ENCODE measurements at regions not wholly inside any gene's neighbourhood (a gene's known extent, or its start where the extent isn't known, plus 50 kb on each side); places are given as distances from the start of the nearest gene placed in this dataset.
"Not testable (repeated sequence)": the region's sequence is repeated elsewhere in the genome, so short reads cannot be mapped to it uniquely, and the experiment has no call there.

GRCh38 chr16:59336136-59336695 lies 602.1 kb upstream of the GOT2 start:
- H3K4me2 ChIP-seq (ENCODE audit: low read length), result no peak overlapping the region
- H3F3A ChIP-seq (ENCODE audit: insufficient read depth, low read length, poor library complexity, severe bottlenecking), result no peaks in the 10 kb centered on the region
- H3K9me2 ChIP-seq (ENCODE audit: insufficient read depth, low read length), result no peaks in the 10 kb centered on the region
- H3K79me2 ChIP-seq (replicated peaks; ENCODE audit: insufficient read depth, low read length), result no peaks in the 10 kb centered on the region
- no peaks in the 10 kb centered on the region for H3K27me3 ChIP-seq (ENCODE audit: insufficient read depth, low read depth, low read length)
- H3K27ac ChIP-seq (ENCODE audit: low read length), result no peak overlapping the region
- no peak overlapping the region for H3K9ac ChIP-seq (ENCODE audit: low read length)
- TF ChIP-seq EZH2 (IDR thresholded peaks at IDR 0.05; ENCODE audit: borderline replicate concordance, insufficient read depth, low read length, poor library complexity, severe bottlenecking) (no peak), MXI1 (conservative IDR thresholded peaks at IDR 0.05; ENCODE audit: poor library complexity, severe bottlenecking) (no peak)
- H3K4me3 ChIP-seq (ENCODE audit: low read length), result no peak overlapping the region
- no peaks in the 10 kb centered on the region for H3K9me3 ChIP-seq (ENCODE audit: low read length)
- no peaks in the 10 kb centered on the region for H4K20me1 ChIP-seq (ENCODE audit: insufficient read depth)
- no peaks in the 10 kb centered on the region for H3K36me3 ChIP-seq (ENCODE audit: insufficient read depth, low read length)
- no peak overlapping the region for H2AFZ ChIP-seq (ENCODE audit: low read depth, low read length)

- not testable (repeated sequence) for H3K36me3 ChIP-seq (ENCODE audit: insufficient read depth, low read length); H3F3A ChIP-seq (ENCODE audit: insufficient read depth, low read length, poor library complexity, severe bottlenecking); H3K4me3 ChIP-seq (ENCODE audit: low read length); H4K20me1 ChIP-seq (ENCODE audit: insufficient read depth); H3K27ac ChIP-seq (ENCODE audit: low read length); H3K9ac ChIP-seq (ENCODE audit: low read length); H3K9me2 ChIP-seq (ENCODE audit: insufficient read depth, low read length); H3K9me3 ChIP-seq (ENCODE audit: low read length); H3K4me2 ChIP-seq (ENCODE audit: low read length); H2AFZ ChIP-seq (ENCODE audit: low read depth, low read length); H3K27me3 ChIP-seq (ENCODE audit: insufficient read depth, low read depth, low read length); H3K79me2 ChIP-seq (replicated peaks; ENCODE audit: insufficient read depth, low read length)
These were observed 597.6 kb upstream of the GOT2 start for GRCh38 chr16:59331708-59332107.

- Histone ChIP-seq H3K27me3 (ENCODE audit: insufficient read depth, low read depth, low read length) (no peaks in the 10 kb centered on the region), H3K9me2 (ENCODE audit: insufficient read depth, low read length) (no peaks in the 10 kb centered on the region), H3K27ac (ENCODE audit: low read length) (no peak overlapping the region), H3K9ac (ENCODE audit: low read length) (no peak overlapping the region), H3K36me3 (ENCODE audit: insufficient read depth, low read length) (no peaks in the 10 kb centered on the region), H3F3A (ENCODE audit: insufficient read depth, low read length, poor library complexity, severe bottlenecking) (no peaks in the 10 kb centered on the region), H3K79me2 (replicated peaks; ENCODE audit: insufficient read depth, low read length) (no peaks in the 10 kb centered on the region), H4K20me1 (ENCODE audit: insufficient read depth) (no peaks in the 10 kb centered on the region), H3K9me3 (ENCODE audit: low read length) (no peaks in the 10 kb centered on the region), H3K4me3 (ENCODE audit: low read length) (no peak overlapping the region), H3K4me2 (ENCODE audit: low read length) (no peak overlapping the region), H2AFZ (ENCODE audit: low read depth, low read length) (no peak overlapping the region)
- no peak for TF ChIP-seq EZH2 (IDR thresholded peaks at IDR 0.05; ENCODE audit: borderline replicate concordance, insufficient read depth, low read length, poor library complexity, severe bottlenecking)
These were observed 596.0 kb upstream of the GOT2 start for GRCh38 chr16:59330019-59330670.

GRCh38 chr16:59328961-59329360 lies 594.8 kb upstream of the GOT2 start:
- Histone ChIP-seq H3K9me2 (ENCODE audit: insufficient read depth, low read length) (no peaks in the 10 kb centered on the region), H2AFZ (ENCODE audit: low read depth, low read length) (no peak overlapping the region), H4K20me1 (ENCODE audit: insufficient read depth) (no peaks in the 10 kb centered on the region), H3K27me3 (ENCODE audit: insufficient read depth, low read depth, low read length) (no peaks in the 10 kb centered on the region), H3K9me3 (ENCODE audit: low read length) (no peaks in the 10 kb centered on the region), H3K27ac (ENCODE audit: low read length) (no peak overlapping the region), H3K4me2 (ENCODE audit: low read length) (no peak overlapping the region), H3K9ac (ENCODE audit: low read length) (no peak overlapping the region), H3K36me3 (ENCODE audit: insufficient read depth, low read length) (no peaks in the 10 kb centered on the region), H3K4me3 (ENCODE audit: low read length) (no peak overlapping the region), H3K79me2 (replicated peaks; ENCODE audit: insufficient read depth, low read length) (no peaks in the 10 kb centered on the region), H3F3A (ENCODE audit: insufficient read depth, low read length, poor library complexity, severe bottlenecking) (no peaks in the 10 kb centered on the region)
- TF ChIP-seq TAF1 (IDR thresholded peaks at IDR 0.05; ENCODE audit: low read depth), result no peak
- no peak for TF ChIP-seq RAD21 (conservative IDR thresholded peaks at IDR 0.05)
- no peak for TF ChIP-seq EZH2 (IDR thresholded peaks at IDR 0.05; ENCODE audit: borderline replicate concordance, insufficient read depth, low read length, poor library complexity, severe bottlenecking)
- no peak for TF ChIP-seq SMC3 (conservative IDR thresholded peaks at IDR 0.05; ENCODE audit: poor library complexity)
- TF ChIP-seq CTCF (IDR thresholded peaks at IDR 0.05; ENCODE audit: poor library complexity, severe bottlenecking), result no peak
- no peak for TF ChIP-seq POLR2AphosphoS5 (IDR thresholded peaks at IDR 0.05)
- no peak for TF ChIP-seq REST (IDR thresholded peaks at IDR 0.05; ENCODE audit: borderline replicate concordance)
- TF ChIP-seq EP300 (conservative IDR thresholded peaks at IDR 0.05; ENCODE audit: poor library complexity, severe bottlenecking), result no peak
- no peak for TF ChIP-seq MXI1 (conservative IDR thresholded peaks at IDR 0.05; ENCODE audit: poor library complexity, severe bottlenecking)

All from neural cell (in vitro differentiated cells).